ENCODE measurements at regions not wholly inside any gene's neighbourhood (a gene's known extent, or its start where the extent isn't known, plus 50 kb on each side); places are given as distances from the start of the nearest gene placed in this dataset.

- no peak for TF ChIP-seq EZH2 (IDR thresholded peaks at IDR 0.05)
- no peak for TF ChIP-seq CTCF (IDR thresholded peaks at IDR 0.05)
- TF ChIP-seq EZH2phosphoT487 (IDR thresholded peaks at IDR 0.05): no peak
These were observed 186.2 kb upstream of the CST7 start for GRCh38 chr20:24762791-24763350.

All from neural progenitor cell (in vitro differentiated cells).